ENCODE measurements at regions not wholly inside any gene's neighbourhood (a gene's known extent, or its start where the extent isn't known, plus 50 kb on each side); places are given as distances from the start of the nearest gene placed in this dataset.

GRCh38 chr4:100130964-100131363, 59.3 kb downstream of the DDIT4L start:
- no peak for DNase-seq

DNA sequence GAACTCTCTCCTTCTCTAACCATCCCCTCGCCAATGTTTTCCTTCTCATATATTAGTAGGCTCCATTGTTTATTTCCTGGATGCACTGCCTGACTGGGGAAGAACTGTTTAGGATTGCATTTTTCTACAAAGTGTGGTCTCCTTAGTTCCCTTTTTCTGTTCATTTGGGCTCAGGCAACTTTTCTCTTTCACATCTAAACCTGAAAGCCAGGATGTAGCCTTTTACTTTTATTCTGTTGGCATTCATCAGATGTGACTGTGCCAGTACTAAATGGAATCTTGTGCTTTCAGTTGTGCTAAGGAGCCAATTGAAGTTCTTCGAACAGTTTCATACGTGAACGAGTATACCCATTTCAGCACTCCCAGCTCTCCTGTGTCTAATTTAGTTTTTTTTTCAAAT, 59.8 kb downstream of the DDIT4L start:
- DNase-seq, result no peak

DNA sequence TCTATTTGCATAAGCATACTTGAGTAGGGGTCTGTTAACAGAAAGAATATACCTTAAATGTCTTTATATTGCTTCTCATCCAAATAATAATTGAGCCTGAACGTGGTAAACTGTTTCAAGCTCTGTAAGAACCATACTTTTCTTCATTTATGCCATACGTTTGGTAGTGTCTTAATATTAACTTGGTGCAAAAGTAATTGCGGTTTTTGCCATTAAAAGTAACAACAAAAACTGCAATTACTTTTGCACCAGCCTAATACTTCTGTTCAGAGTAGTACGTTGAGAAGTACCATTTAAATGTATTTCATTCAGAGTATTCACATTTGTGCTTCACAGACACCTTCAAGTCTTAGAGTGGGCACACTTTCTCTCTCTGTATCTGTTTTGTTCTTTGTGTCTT, 60.5 kb downstream of the DDIT4L start:
- DNase-seq, result no peak

GRCh38 chr4:100128338-100128737, 61.9 kb downstream of the DDIT4L start:
- DNase-seq, result no peak

- DNase-seq, result no peak
Observed at GRCh38 chr4:100124715-100125114, 65.6 kb downstream of the DDIT4L start.

GRCh38 chr4:100118181-100118580, 72.1 kb downstream of the DDIT4L start:
- no peak for DNase-seq

- DNase-seq, result no peak
Observed at GRCh38 chr4:100117750-100118149, 72.5 kb downstream of the DDIT4L start.

GRCh38 chr4:100114909-100115308, 75.4 kb downstream of the DDIT4L start:
- DNase-seq, result no peak

GRCh38 chr4:100113732-100114131, 76.5 kb downstream of the DDIT4L start:
- no peak for DNase-seq

DNA sequence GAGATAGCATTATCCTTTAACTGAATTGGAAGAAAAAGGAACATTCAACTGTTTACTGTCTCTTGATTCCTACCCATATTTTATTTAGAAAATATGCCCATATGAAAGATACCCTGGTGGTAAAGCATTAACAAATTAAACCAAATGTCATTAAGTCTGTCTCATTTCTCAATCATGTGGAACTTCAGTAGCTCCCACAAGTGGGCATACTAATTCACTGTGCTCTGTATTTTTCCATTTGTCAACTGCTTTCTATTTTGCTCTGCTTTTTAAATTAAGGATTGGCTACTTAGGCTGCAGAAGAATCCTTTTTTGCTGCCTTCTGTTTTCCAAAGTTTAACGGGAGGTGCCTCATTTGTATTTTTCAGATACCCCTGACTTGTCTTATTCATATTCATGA, 77.2 kb downstream of the DDIT4L start:
- DNase-seq, result no peak

DNA sequence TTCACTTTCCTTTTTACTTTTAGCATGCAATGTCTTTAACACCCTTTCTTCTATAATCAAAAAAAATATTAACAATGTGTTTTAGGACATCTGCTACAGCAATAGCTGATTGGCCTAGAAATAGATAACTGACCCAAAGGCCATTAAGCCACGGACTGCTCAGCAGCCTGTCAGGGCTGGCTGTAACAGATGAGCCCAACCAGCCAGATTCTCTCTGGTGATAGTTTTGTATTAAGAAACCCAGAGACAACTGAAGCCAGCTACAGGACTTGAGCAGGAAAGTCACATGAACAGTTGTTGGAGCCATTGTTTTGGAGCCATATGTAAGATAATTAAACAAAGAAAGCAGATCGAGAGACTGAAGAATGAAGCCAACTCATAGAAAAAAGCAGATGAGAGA, 80.3 kb downstream of the DDIT4L start:
- no peak for DNase-seq

DNA sequence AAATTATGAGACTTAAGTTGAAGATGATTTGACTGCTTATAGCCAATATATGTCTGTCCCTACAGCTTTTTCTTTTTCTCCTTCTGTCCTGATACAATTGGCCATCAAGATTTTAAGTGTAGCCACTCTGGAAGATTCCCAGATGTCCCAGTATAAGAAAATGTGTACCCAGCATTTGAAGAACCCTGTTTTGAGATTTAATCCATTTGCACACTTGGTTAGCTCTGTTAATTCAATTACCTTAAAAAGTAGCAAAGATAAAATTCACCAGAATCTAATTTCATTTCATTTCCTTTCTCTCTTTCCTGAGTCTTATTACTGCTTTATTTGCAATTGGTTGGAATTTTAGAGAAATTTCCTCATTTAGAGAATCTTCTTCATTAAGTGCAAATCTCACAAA, 81.4 kb downstream of the DDIT4L start:
- DNase-seq, result no peak

GRCh38 chr4:100106982-100107381, 83.3 kb downstream of the DDIT4L start:
- DNase-seq, result no peak

GRCh38 chr4:100103671-100104070, 86.6 kb downstream of the DDIT4L start:
- no peak for DNase-seq

DNA sequence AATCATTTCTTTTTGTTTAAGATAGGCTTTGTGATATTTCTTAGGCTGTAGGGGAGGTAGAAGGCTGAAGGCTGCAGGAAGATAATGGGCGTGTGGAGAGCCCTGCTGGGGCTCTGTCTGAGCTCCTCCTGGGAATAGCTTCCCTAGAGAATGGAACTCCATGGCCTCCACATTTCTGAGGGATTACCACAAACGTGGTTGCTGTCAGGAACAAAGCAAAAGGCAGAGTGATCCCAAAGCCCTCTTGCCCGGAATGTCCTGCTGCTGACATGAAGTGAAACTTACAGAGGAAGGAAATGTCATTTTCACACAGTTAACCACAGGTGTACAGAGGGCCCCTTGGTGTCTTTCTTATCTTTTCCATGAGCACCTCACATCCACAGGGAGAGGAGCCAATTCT, 89.3 kb downstream of the DDIT4L start:
- no peak for DNase-seq

DNA sequence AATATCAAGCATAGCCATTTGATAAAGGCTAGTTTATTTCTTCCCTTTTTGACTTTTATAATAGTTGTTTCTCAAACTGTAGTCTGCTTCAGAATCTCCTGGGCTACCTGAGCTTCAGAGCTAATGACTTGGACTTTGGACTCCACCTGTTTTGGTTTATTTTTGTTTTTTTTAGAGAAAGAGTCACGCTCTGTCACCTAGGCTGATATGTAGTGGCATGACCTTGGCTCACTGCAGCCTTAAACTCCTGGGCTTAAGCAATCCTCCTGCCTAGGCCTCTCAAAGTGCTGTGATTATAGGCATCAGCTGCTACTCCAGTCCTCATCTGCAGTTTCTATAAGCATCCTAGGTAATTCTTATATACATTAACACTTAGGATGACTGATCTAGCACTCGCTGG, 90.5 kb downstream of the DDIT4L start:
- DNase-seq, result no peak

DNA sequence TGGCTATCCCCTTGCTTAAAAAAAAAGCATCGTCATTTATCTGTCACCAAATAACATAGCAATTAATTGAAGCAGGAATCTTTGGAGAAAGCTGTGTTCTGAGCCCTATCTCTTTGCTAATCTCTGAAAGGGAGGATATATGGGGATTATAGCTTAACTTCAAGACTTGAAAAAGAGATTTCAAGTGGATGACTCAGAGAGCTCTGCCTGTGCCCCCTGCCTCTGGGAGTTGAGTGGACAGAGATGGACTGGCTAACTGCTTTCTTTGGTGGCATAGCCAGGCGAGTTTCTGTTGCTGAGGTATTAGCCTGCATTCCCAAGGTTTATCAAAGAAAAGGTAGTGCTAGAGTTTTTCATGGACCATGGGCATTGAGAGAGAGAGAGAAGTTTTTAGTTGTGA, 91.6 kb downstream of the DDIT4L start:
- no peak for DNase-seq

DNA sequence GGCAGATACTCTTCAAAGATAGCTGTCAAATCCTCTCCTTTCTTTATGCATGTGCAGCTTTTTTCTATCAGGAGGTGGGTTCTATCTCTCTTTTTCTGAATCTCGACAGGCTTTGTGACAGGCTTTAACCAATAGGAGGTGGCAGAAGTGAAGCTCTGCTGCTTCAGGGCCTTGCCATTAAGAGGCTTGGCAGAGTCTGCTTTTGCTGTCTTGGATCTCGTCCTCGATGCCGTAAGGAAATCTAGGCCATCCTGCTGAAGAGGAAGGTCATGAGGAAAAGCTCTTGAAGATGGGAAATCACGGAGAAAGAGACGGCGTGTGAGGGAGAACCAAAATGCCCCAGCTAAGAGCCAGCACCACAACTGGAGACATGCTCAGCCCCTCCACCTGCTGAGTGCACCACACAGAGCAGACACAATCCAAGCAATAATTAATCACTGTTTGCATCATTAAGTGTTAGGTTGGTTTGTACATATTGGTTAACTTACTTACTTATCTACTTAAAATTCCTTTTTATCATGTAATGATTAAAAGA, 92.2 kb downstream of the DDIT4L start:
- no peak for DNase-seq

DNA sequence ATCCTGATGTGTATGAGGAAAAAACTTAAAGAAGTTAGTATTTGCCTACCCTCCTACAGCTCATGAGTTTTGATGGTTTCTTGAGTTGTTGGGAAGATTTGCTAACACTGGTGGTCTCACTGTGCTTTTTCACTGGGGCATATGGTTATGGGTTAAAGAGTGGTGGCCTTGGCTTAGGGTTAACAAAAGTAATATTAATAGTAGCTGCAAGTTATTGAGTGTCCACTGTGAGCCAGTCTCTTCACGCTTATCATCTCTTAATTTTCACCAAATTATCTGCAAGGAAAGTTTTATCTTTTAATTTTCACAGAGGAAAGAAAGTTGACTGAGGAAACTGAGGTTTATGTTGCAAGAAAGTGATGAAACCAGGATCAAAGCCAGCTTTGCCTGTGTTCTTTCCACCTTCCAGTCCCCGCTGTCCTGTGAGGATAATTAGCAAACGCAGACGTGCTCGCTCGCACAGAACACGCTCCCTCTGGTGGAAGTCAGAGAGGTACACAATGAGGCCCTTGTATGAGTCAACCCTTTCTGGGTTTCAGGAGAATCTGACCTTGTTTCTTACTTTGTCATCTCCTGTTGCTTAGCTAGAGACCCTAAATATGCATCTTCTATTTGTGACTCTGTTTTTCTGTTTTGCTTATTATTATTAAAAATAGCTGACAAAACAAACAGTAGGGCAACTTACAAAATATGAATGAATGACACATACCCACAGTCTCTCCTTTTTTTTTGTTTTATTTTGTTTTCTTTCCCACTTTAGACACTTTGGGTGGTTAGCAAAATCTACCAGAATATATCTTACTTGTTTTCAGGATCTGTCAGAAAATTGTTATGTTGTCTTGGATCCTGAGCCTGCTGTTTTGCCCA, 94.3 kb downstream of the DDIT4L start:
- DNase-seq, result peak; percentile 4

- peak; percentile 48 for DNase-seq
Observed at GRCh38 chr4:100093091-100093866, 97.0 kb downstream of the DDIT4L start.

- no peak for DNase-seq
Observed at GRCh38 chr4:100087743-100088142, 102.5 kb downstream of the DDIT4L start.

GRCh38 chr4:100086766-100087431, 103.4 kb downstream of the DDIT4L start:
- DNase-seq, result no peak

DNA sequence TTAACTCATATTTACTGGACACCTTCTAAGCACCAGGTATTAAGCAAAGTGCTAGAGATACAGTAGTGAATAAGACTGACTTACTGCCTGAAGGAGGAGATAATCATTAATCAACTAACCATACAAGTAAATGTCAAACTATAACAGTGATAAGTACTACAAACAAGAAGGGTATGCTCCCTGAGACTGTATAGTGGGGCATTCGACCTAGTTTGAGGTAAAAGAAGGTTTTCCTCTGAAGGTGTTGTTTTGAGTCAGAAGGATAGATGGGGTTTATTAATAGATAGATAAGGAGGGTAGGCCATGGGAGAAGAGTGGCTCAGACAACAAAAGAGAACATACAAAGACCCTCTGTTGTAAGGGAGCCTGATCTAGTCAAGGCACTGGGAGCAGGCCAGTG, 105.4 kb downstream of the DDIT4L start:
- no peak for DNase-seq

- DNase-seq, result no peak
Observed at GRCh38 chr4:100083289-100083688, 107.0 kb downstream of the DDIT4L start.

Data from NCI-H2171 (cell line).